Neutrophil (primary cell): ENCODE measurements at regions not wholly inside any gene's neighbourhood (a gene's known extent, or its start where the extent isn't known, plus 50 kb on each side); places are given as distances from the start of the nearest gene placed in this dataset.

Experiments used
- H3K27ac ChIP-seq: fragments of 200-600 bp; sonication (generic); 2 replicates; pipeline ENCODE4 v1.5.1; 2016; ENCODE audit warnings: mild to moderate bottlenecking, moderate library complexity
- H3K27me3 ChIP-seq: fragments of 200-600 bp; sonication (generic); 2 replicates; pipeline ENCODE4 v1.6.0; 2016; ENCODE audit warnings: mild to moderate bottlenecking
- H3K36me3 ChIP-seq: fragments of 200-600 bp; sonication (generic); 2 replicates; pipeline ENCODE4 v1.5.1; 2017
- H3K4me1 ChIP-seq, 2 experiments: fragments of 200-600 bp in 1 of 2; sonication (generic) in 1 of 2; 1 replicate in 1 of 2; 2 replicates in 1 of 2; pipeline versions ENCODE4 v1.5.1 to v1.6.1; 2013 to 2016; ENCODE audit warnings: low read depth in 1 of 2, low read length in 1 of 2, mild to moderate bottlenecking in 1 of 2, moderate library complexity in 1 of 2; ENCODE audit not compliant: control insufficient read depth in 1 of 2, insufficient read depth in 1 of 2
- H3K4me3 ChIP-seq, 2 experiments: fragments of 200-600 bp in 1 of 2; sonication (generic) in 1 of 2; 1 replicate in 1 of 2; 2 replicates in 1 of 2; pipeline ENCODE4 v1.5.1; 2013 to 2016; ENCODE audit warnings: low read depth in 1 of 2, low read length in 1 of 2, mild to moderate bottlenecking in 1 of 2, moderate library complexity in 1 of 2
- H3K9me3 ChIP-seq: fragments of 200-600 bp; sonication (generic); 2 replicates; pipeline ENCODE4 v1.5.1; 2016
- TF ChIP-seq, protein P1 (sequence below): fragments of 200-600 bp; sonication (generic); IDR thresholded peaks from 2 replicates; pipeline ENCODE4 v1.5.1; 2016; ENCODE audit warnings: antibody characterized with exemption

DNA sequence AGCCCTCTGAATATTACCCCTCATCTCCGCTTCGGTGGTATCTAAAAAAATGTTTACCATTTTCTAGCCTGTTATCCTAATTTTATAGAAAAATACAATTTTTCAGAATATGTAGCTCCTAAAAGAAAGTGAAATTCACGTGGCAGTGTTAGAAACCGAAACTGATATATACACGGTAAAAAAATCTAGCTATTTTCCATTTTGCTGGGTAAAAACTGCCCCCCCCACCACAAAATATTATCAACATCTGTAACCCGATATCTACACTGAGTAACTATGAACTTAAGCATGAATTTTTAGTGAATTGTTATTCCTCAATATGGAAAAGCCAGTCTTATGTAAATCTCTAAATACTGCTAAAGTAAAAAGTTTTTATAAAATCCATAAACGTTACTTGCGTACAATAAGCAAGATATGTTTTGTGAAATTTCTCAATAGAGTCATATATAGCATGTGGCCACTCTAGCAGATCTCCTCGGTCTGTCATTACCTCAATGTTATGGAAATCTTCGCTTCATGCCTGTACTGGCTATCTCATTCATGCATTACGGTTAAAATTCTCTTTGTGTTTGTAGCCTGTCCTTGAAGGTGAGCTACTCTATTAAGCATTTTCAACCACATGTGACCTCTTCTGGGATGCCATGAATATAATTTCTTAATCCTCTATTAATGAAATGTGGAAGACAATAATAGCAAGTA lies 524.2 kb downstream of the TRIB2 start:
- H3K9me3 ChIP-seq = no peaks in the 10 kb centered on the region
- no peaks in the 10 kb centered on the region for H3K27me3 ChIP-seq
- H3K36me3 ChIP-seq = no peaks in the 10 kb centered on the region
- TF ChIP-seq, protein P1, sequence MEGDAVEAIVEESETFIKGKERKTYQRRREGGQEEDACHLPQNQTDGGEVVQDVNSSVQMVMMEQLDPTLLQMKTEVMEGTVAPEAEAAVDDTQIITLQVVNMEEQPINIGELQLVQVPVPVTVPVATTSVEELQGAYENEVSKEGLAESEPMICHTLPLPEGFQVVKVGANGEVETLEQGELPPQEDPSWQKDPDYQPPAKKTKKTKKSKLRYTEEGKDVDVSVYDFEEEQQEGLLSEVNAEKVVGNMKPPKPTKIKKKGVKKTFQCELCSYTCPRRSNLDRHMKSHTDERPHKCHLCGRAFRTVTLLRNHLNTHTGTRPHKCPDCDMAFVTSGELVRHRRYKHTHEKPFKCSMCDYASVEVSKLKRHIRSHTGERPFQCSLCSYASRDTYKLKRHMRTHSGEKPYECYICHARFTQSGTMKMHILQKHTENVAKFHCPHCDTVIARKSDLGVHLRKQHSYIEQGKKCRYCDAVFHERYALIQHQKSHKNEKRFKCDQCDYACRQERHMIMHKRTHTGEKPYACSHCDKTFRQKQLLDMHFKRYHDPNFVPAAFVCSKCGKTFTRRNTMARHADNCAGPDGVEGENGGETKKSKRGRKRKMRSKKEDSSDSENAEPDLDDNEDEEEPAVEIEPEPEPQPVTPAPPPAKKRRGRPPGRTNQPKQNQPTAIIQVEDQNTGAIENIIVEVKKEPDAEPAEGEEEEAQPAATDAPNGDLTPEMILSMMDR = no peak
- H3K27ac ChIP-seq = no peak overlapping the region
- H3K4me1 ChIP-seq = no peaks in the 10 kb centered on the region
- H3K4me3 ChIP-seq = no peak overlapping the region

DNA sequence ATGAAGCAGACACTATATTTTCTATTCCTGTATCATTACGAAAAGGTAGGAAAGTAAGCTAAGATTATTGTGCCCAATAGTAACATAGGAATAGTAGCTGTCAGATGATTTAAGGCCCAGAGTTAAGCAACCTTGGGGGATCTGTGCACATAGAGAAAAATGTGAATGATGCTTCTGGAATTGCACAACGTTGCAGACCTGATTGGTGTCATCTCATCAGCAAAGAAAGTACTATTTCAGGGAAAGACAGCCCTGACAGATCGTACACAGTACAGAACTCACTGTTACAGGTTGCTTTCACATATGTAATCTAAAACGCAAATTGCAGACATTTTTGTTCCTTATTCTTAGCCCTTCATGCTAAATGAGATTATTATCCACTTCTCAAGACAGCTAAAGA lies 535.9 kb downstream of the TRIB2 start:
- Histone ChIP-seq H3K4me1 (no peaks in the 10 kb centered on the region), H3K9me3 (no peaks in the 10 kb centered on the region), H3K27ac (no peak overlapping the region), H3K4me3 (no peak overlapping the region), H3K36me3 (no peaks in the 10 kb centered on the region), H3K27me3 (no peaks in the 10 kb centered on the region)
- TF ChIP-seq, protein P1 = no peak

DNA sequence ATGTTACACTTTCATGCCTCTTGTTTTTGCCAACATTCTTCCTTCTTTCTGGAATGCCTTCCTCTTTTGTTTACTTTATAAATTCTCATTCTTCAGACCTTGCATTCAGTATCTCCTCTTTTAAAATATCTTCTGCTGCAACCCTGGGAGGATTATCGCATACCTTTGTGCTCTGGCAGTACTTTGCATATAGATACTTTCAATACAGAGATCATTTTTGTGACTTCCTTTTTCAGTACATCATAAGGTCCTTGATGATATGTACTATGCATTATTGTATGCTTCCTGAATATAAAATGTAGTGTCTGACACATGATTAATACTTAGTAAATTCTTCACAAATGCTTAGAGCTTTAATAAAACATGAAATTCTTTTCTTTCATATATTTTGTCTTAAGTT lies 538.7 kb downstream of the TRIB2 start:
- no peaks in the 10 kb centered on the region for H3K27me3 ChIP-seq
- TF ChIP-seq, protein P1 = no peak
- no peaks in the 10 kb centered on the region for H3K9me3 ChIP-seq

DNA sequence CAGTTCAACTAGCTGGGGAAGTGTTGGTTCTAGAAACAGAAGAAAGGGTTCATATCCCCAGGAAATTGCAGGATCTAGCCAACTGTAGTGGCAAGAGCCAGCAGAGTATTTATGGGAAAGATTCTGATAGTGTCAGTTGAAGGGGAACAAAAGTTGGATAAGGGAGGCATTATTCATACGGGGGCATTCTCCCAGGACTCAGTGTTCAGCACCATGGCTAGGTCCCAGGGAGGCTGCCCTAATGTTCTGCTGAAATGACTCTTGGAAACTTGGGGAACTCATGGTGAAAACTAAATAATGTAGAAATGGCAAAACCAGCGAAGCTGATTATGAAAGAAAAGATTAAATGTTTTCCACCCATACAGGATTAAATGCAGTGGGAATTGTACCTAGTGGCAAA lies 543.7 kb downstream of the TRIB2 start:
- H3K36me3 ChIP-seq = no peaks in the 10 kb centered on the region
- no peaks in the 10 kb centered on the region for H3K9me3 ChIP-seq
- H3K4me3 ChIP-seq = no peak overlapping the region
- H3K27me3 ChIP-seq = no peaks in the 10 kb centered on the region
- no peaks in the 10 kb centered on the region for H3K4me1 ChIP-seq
- H3K27ac ChIP-seq = no peak overlapping the region
- TF ChIP-seq, protein P1 = no peak

More for the DNA sequence above, 538.7 kb downstream of the TRIB2 start:
- no peak overlapping the region for H3K4me3 ChIP-seq
- no peaks in the 10 kb centered on the region for H3K36me3 ChIP-seq
- no peaks in the 10 kb centered on the region for H3K4me1 ChIP-seq
- no peak overlapping the region for H3K27ac ChIP-seq

DNA sequence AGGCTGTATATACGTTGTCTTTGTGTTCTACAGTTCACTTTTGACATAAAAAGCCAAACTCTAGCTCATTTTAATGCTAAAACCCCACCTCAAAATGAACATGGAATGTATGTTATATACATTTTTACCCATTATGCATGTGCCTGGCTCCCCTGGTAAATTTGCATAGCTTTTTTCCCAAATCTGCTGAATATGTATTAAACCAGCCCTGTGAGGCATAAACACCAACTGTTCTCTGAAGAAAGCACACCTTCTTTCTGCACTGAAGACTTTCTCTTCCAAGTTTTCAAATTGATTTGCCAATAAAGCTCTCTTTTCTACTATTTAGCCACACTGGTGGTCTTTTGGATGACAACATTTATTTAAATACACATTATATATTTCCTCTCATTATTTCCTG lies 549.4 kb downstream of the TRIB2 start:
- H3K27me3 ChIP-seq = no peaks in the 10 kb centered on the region
- H3K4me1 ChIP-seq = no peaks in the 10 kb centered on the region
- TF ChIP-seq, protein P1 = no peak

More for the DNA sequence above, 549.4 kb downstream of the TRIB2 start:
- Histone ChIP-seq H3K9me3 (no peaks in the 10 kb centered on the region), H3K4me3 (no peak overlapping the region), H3K36me3 (no peaks in the 10 kb centered on the region), H3K27ac (no peak overlapping the region)
